GM23338 (cell line): ENCODE measurements at regions not wholly inside any gene's neighbourhood (a gene's known extent, or its start where the extent isn't known, plus 50 kb on each side); places are given as distances from the start of the nearest gene placed in this dataset.

Experiments used
- ATAC-seq: fragments of 200-7000 bp; cut with Tn5 transposase; 3 replicates; pipeline ENCODE4 v1.9.1; 2020
- DNase-seq: peaks from one replicate; pipeline ENCODE4 v3.0.0-alpha.2; 2015; ENCODE audit warnings: low spot score
- H2AFZ ChIP-seq: fragments of 200-600 bp; sonication (generic); 2 replicates; pipeline ENCODE4 v1.8.0; 2016; ENCODE audit warnings: antibody characterized with exemption, mild to moderate bottlenecking, moderate library complexity
- H3F3A ChIP-seq: fragments of 200-600 bp; sonication (generic); replicated peaks from 2 replicates; pipeline ENCODE4 v1.8.0; 2017; ENCODE audit warnings: antibody characterized with exemption, mixed run types, low read depth
- H3K27ac ChIP-seq: fragments of 200-600 bp; sonication (generic); 2 replicates; pipeline ENCODE4 v1.6.1; 2016; ENCODE audit warnings: low read depth
- H3K27me3 ChIP-seq: fragments of 200-600 bp; sonication (generic); 2 replicates; pipeline ENCODE4 v1.8.0; 2016; ENCODE audit warnings: mild to moderate bottlenecking, mixed run types, moderate library complexity; ENCODE audit not compliant: insufficient read depth
- H3K36me3 ChIP-seq: fragments of 200-600 bp; sonication (generic); 2 replicates; pipeline ENCODE4 v1.8.0; 2016; ENCODE audit warnings: mild to moderate bottlenecking; ENCODE audit not compliant: insufficient read depth
- H3K4me1 ChIP-seq: fragments of 200-600 bp; sonication (generic); 2 replicates; pipeline ENCODE4 v1.8.0; 2016; ENCODE audit warnings: mild to moderate bottlenecking, moderate library complexity; ENCODE audit not compliant: insufficient read depth
- H3K4me2 ChIP-seq: fragments of 200-600 bp; sonication (generic); 2 replicates; pipeline ENCODE4 v1.7.1; 2017; ENCODE audit warnings: mixed run types
- H3K4me3 ChIP-seq: fragments of 200-600 bp; sonication (generic); 2 replicates; pipeline ENCODE4 v1.6.1; 2016; ENCODE audit warnings: mixed run types
- H3K79me2 ChIP-seq: fragments of 200-600 bp; sonication (generic); replicated peaks from 2 replicates; pipeline ENCODE4 v1.8.0; 2017; ENCODE audit warnings: mild to moderate bottlenecking; ENCODE audit not compliant: insufficient read depth
- H3K9me2 ChIP-seq: fragments of 200-600 bp; sonication (generic); 2 replicates; pipeline ENCODE4 v1.8.0; 2017; ENCODE audit not compliant: insufficient read depth
- H4K20me1 ChIP-seq: fragments of 200-600 bp; sonication (generic); replicated peaks from 2 replicates; pipeline ENCODE4 v1.8.0; 2017; ENCODE audit warnings: mild to moderate bottlenecking; ENCODE audit not compliant: insufficient read depth
- H3K27ac Mint-ChIP-seq: 2 replicates; pipeline ENCODE4 v1.8.0; 2020; ENCODE audit warnings: inconsistent platforms, mild to moderate bottlenecking, moderate library complexity, mixed read lengths
- H3K27me3 Mint-ChIP-seq: 3 replicates; pipeline ENCODE4 v1.8.0; 2022; ENCODE audit warnings: low read depth, mild to moderate bottlenecking, moderate library complexity, mixed read lengths, inconsistent platforms; ENCODE audit not compliant: insufficient read depth, poor library complexity
- H3K36me3 Mint-ChIP-seq: 3 replicates; pipeline ENCODE4 v1.8.0; 2021; ENCODE audit warnings: low read depth, mild to moderate bottlenecking, inconsistent platforms, moderate library complexity, mixed read lengths
- H3K4me1 Mint-ChIP-seq: 3 replicates; pipeline ENCODE4 v1.8.0; 2020; ENCODE audit warnings: mild to moderate bottlenecking, inconsistent platforms, mixed read lengths
- H3K4me3 Mint-ChIP-seq: 3 replicates; pipeline ENCODE4 v1.8.0; 2021; ENCODE audit warnings: moderate library complexity, mild to moderate bottlenecking, inconsistent platforms, mixed read lengths
- H3K9me3 Mint-ChIP-seq: 3 replicates; pipeline ENCODE4 v1.8.0; 2020; ENCODE audit warnings: moderate library complexity, mild to moderate bottlenecking, inconsistent platforms, mixed read lengths
- CREB1 ChIP-seq: fragments of 250-450 bp; sonication (Bioruptor Pico); IDR thresholded peaks from 2 replicates; pipeline ENCODE4 v1.5.0; 2020; ENCODE audit warnings: low read depth, mild to moderate bottlenecking, moderate library complexity
- EZH2 ChIP-seq: fragments of 200-600 bp; sonication (generic); IDR thresholded peaks from one replicate; pipeline ENCODE4 v1.8.0; 2017; ENCODE audit warnings: antibody characterized with exemption, mild to moderate bottlenecking, low read depth; ENCODE audit not compliant: unreplicated experiment
- EZH2phosphoT487 ChIP-seq: fragments of 200-600 bp; sonication (generic); IDR thresholded peaks from one replicate; pipeline ENCODE4 v1.8.1; 2018; ENCODE audit warnings: antibody characterized with exemption; ENCODE audit not compliant: unreplicated experiment
- JUNB ChIP-seq: IDR thresholded peaks from one replicate; pipeline ENCODE4 v1.6.1; 2016; ENCODE audit warnings: antibody characterized with exemption; ENCODE audit not compliant: unreplicated experiment
- NANOG ChIP-seq: IDR thresholded peaks from 2 replicates; pipeline ENCODE4 v1.6.1; 2016; ENCODE audit warnings: antibody characterized with exemption, borderline replicate concordance
- STAT1 ChIP-seq: IDR thresholded peaks from one replicate; pipeline ENCODE4 v1.6.1; 2016; ENCODE audit warnings: antibody characterized with exemption; ENCODE audit not compliant: unreplicated experiment
- ZNF114 ChIP-seq: fragments of 250-450 bp; sonication (Bioruptor Pico); IDR thresholded peaks from 2 replicates; pipeline ENCODE4 v1.5.0; 2020; ENCODE audit warnings: mild to moderate bottlenecking, moderate library complexity
- ZNF331 ChIP-seq: fragments of 250-450 bp; sonication (Bioruptor Pico); IDR thresholded peaks from 2 replicates; pipeline ENCODE4 v1.5.0; 2020; ENCODE audit warnings: low read depth, mild to moderate bottlenecking, moderate library complexity
- TF ChIP-seq, protein P1 (sequence below): IDR thresholded peaks from 2 replicates; pipeline ENCODE4 v1.6.1; 2016; ENCODE audit warnings: antibody characterized with exemption
- TF ChIP-seq, protein P2 (sequence below), 2 experiments: fragments of 200-600 bp in 1 of 2; sonication (generic) in 1 of 2; conservative IDR thresholded peaks; 2 replicates each; pipeline versions ENCODE4 v1.5.1 to v1.6.1; 2016 to 2017; ENCODE audit warnings: antibody characterized with exemption in 2 of 2, low read depth in 2 of 2, mild to moderate bottlenecking in 2 of 2, moderate library complexity in 1 of 2
- TF ChIP-seq, protein P3 (sequence below): fragments of 250-450 bp; sonication (Bioruptor Pico); IDR thresholded peaks from 2 replicates; pipeline ENCODE4 v1.5.0; 2020; ENCODE audit warnings: mild to moderate bottlenecking, moderate library complexity
- TF ChIP-seq, protein P4 (sequence below): IDR thresholded peaks from one replicate; pipeline ENCODE4 v1.6.1; 2018; ENCODE audit warnings: antibody characterized with exemption; ENCODE audit not compliant: unreplicated experiment

DNA sequence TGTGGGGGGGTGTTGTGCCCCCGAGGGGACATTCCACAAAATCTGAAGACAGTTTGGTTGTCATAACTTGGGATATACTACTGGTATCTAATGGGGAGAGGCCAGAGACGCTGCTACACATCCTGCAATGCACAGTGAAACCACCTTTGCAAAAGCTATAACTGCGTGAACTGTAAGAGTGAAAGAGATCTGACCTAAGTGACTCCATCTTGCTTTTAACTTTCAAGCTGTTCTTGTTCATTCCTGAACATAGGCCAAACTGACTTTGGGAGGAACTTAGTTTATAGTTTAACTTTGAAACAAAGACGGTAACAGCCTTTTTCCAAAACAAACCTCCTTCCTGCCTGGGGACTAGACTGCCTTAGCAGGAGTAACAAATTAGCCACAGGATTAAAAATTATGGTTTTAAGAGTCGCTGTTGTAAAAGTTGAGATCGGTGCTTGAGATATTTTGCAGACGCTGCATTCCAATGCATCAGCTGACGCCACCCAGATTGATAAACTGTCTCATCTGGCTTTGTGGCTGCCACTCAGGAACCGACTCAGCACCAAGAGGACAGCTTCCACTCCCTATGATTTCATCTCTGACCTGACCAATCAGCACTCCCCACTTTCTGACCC is 70.9 kb downstream of the ATXN3L start:
- no peaks in the 10 kb centered on the region for H4K20me1 ChIP-seq
- H3K36me3 Mint-ChIP-seq, result no peaks in the 10 kb centered on the region

More for the DNA sequence above, 70.9 kb downstream of the ATXN3L start:
- H3K4me2 ChIP-seq, result no peak overlapping the region
- no peaks in the 10 kb centered on the region for H3K9me2 ChIP-seq
- H3K27me3 Mint-ChIP-seq, result peaks cover 2% of the 10 kb centered on the region
- H3K79me2 ChIP-seq, result no peaks in the 10 kb centered on the region
- no peaks in the 10 kb centered on the region for H3K4me1 Mint-ChIP-seq
- DNase-seq (no peak), ATAC-seq (no peak)
- no peaks in the 10 kb centered on the region for H3K36me3 ChIP-seq
- H3F3A ChIP-seq, result no peaks in the 10 kb centered on the region
- no peak overlapping the region for H3K27ac ChIP-seq
- TF ChIP-seq JUNB, result no peak
- TF ChIP-seq, protein P1, sequence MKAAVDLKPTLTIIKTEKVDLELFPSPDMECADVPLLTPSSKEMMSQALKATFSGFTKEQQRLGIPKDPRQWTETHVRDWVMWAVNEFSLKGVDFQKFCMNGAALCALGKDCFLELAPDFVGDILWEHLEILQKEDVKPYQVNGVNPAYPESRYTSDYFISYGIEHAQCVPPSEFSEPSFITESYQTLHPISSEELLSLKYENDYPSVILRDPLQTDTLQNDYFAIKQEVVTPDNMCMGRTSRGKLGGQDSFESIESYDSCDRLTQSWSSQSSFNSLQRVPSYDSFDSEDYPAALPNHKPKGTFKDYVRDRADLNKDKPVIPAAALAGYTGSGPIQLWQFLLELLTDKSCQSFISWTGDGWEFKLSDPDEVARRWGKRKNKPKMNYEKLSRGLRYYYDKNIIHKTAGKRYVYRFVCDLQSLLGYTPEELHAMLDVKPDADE, result no peak
- TF ChIP-seq, protein P2, sequence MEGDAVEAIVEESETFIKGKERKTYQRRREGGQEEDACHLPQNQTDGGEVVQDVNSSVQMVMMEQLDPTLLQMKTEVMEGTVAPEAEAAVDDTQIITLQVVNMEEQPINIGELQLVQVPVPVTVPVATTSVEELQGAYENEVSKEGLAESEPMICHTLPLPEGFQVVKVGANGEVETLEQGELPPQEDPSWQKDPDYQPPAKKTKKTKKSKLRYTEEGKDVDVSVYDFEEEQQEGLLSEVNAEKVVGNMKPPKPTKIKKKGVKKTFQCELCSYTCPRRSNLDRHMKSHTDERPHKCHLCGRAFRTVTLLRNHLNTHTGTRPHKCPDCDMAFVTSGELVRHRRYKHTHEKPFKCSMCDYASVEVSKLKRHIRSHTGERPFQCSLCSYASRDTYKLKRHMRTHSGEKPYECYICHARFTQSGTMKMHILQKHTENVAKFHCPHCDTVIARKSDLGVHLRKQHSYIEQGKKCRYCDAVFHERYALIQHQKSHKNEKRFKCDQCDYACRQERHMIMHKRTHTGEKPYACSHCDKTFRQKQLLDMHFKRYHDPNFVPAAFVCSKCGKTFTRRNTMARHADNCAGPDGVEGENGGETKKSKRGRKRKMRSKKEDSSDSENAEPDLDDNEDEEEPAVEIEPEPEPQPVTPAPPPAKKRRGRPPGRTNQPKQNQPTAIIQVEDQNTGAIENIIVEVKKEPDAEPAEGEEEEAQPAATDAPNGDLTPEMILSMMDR (conservative IDR thresholded peaks at IDR 0.05; ENCODE audit: low read depth in 2 of 2), result no peak
- TF ChIP-seq ZNF331 (CRISPR knock-in tag), result no peak
- TF ChIP-seq CREB1 (CRISPR knock-in tag), result no peak
- TF ChIP-seq, protein P3, sequence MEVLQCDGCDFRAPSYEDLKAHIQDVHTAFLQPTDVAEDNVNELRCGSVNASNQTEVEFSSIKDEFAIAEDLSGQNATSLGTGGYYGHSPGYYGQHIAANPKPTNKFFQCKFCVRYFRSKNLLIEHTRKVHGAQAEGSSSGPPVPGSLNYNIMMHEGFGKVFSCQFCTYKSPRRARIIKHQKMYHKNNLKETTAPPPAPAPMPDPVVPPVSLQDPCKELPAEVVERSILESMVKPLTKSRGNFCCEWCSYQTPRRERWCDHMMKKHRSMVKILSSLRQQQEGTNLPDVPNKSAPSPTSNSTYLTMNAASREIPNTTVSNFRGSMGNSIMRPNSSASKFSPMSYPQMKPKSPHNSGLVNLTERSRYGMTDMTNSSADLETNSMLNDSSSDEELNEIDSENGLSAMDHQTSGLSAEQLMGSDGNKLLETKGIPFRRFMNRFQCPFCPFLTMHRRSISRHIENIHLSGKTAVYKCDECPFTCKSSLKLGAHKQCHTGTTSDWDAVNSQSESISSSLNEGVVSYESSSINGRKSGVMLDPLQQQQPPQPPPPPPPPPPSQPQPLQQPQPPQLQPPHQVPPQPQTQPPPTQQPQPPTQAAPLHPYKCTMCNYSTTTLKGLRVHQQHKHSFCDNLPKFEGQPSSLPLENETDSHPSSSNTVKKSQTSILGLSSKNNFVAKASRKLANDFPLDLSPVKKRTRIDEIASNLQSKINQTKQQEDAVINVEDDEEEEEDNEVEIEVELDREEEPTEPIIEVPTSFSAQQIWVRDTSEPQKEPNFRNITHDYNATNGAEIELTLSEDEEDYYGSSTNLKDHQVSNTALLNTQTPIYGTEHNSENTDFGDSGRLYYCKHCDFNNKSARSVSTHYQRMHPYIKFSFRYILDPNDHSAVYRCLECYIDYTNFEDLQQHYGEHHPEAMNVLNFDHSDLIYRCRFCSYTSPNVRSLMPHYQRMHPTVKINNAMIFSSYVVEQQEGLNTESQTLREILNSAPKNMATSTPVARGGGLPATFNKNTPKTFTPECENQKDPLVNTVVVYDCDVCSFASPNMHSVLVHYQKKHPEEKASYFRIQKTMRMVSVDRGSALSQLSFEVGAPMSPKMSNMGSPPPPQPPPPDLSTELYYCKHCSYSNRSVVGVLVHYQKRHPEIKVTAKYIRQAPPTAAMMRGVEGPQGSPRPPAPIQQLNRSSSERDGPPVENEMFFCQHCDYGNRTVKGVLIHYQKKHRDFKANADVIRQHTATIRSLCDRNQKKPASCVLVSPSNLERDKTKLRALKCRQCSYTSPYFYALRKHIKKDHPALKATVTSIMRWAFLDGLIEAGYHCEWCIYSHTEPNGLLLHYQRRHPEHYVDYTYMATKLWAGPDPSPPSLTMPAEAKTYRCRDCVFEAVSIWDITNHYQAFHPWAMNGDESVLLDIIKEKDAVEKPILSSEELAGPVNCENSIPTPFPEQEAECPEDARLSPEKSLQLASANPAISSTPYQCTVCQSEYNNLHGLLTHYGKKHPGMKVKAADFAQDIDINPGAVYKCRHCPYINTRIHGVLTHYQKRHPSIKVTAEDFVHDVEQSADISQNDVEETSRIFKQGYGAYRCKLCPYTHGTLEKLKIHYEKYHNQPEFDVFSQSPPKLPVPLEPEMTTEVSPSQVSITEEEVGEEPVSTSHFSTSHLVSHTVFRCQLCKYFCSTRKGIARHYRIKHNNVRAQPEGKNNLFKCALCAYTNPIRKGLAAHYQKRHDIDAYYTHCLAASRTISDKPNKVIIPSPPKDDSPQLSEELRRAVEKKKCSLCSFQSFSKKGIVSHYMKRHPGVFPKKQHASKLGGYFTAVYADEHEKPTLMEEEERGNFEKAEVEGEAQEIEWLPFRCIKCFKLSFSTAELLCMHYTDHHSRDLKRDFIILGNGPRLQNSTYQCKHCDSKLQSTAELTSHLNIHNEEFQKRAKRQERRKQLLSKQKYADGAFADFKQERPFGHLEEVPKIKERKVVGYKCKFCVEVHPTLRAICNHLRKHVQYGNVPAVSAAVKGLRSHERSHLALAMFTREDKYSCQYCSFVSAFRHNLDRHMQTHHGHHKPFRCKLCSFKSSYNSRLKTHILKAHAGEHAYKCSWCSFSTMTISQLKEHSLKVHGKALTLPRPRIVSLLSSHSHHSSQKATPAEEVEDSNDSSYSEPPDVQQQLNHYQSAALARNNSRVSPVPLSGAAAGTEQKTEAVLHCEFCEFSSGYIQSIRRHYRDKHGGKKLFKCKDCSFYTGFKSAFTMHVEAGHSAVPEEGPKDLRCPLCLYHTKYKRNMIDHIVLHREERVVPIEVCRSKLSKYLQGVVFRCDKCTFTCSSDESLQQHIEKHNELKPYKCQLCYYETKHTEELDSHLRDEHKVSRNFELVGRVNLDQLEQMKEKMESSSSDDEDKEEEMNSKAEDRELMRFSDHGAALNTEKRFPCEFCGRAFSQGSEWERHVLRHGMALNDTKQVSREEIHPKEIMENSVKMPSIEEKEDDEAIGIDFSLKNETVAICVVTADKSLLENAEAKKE (CRISPR knock-in tag), result no peak
- no peak for TF ChIP-seq EZH2
- no peak for TF ChIP-seq ZNF114 (CRISPR knock-in tag)
- TF ChIP-seq NANOG, result no peak
- no peak for TF ChIP-seq EZH2phosphoT487
- TF ChIP-seq STAT1, result no peak
- TF ChIP-seq, protein P4, sequence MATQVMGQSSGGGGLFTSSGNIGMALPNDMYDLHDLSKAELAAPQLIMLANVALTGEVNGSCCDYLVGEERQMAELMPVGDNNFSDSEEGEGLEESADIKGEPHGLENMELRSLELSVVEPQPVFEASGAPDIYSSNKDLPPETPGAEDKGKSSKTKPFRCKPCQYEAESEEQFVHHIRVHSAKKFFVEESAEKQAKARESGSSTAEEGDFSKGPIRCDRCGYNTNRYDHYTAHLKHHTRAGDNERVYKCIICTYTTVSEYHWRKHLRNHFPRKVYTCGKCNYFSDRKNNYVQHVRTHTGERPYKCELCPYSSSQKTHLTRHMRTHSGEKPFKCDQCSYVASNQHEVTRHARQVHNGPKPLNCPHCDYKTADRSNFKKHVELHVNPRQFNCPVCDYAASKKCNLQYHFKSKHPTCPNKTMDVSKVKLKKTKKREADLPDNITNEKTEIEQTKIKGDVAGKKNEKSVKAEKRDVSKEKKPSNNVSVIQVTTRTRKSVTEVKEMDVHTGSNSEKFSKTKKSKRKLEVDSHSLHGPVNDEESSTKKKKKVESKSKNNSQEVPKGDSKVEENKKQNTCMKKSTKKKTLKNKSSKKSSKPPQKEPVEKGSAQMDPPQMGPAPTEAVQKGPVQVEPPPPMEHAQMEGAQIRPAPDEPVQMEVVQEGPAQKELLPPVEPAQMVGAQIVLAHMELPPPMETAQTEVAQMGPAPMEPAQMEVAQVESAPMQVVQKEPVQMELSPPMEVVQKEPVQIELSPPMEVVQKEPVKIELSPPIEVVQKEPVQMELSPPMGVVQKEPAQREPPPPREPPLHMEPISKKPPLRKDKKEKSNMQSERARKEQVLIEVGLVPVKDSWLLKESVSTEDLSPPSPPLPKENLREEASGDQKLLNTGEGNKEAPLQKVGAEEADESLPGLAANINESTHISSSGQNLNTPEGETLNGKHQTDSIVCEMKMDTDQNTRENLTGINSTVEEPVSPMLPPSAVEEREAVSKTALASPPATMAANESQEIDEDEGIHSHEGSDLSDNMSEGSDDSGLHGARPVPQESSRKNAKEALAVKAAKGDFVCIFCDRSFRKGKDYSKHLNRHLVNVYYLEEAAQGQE, result no peak
- H3K27ac Mint-ChIP-seq, result no peak overlapping the region
- no peaks in the 10 kb centered on the region for H3K27me3 ChIP-seq
- H3K4me1 ChIP-seq, result no peaks in the 10 kb centered on the region
- H3K4me3 Mint-ChIP-seq, result no peak overlapping the region
- H2AFZ ChIP-seq, result no peak overlapping the region
- H3K9me3 Mint-ChIP-seq, result no peaks in the 10 kb centered on the region
- H3K4me3 ChIP-seq, result no peak overlapping the region
